NAMALWA (cell line): ENCODE measurements at regions not wholly inside any gene's neighbourhood (a gene's known extent, or its start where the extent isn't known, plus 50 kb on each side); places are given as distances from the start of the nearest gene placed in this dataset.

Source experiments
- DNase-seq: peaks from one replicate; pipeline ENCODE4 v3.0.0-alpha.2; 2015; ENCODE audit warnings: low spot score

DNA sequence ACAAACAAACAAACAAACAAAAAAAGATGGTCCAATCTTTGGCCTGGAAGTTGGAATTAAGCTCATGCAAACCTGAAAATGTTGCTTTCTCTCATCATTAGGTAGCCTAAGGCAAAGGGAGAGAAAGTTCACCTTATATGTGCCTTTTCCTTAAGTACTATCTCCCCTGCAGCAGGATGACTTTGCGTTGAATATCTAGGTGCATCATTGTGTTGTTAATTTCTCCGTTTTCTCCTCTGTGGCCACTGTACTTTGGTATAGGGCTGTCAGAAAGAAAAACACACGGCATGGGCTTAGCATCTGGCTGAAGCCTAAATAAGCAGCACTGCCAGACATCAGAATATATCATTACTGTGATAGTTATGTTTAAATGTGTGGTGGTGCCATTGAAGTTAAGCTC is 345.5 kb downstream of the BCAT1 start:
- DNase-seq: peak; percentile 44

DNA sequence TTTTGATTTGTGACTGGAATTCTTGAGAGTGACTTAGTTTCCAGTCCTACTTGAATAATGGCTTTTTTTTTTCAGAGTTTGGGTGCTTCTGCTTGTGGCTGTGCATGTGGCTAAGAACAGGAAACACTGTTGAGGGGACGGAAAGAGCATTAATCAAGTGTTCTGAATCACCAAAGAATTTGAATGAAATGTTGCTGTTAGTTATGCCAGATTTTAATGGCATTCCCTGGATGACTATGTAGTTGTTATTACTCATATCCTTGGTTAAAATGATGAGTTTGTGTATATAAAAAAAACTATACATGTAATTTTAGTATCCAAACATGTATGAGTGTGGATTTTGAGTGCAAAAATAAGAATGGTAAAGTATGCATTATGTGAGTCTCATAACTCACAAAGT is 347.9 kb downstream of the BCAT1 start:
- peak; percentile 62 for DNase-seq

DNA sequence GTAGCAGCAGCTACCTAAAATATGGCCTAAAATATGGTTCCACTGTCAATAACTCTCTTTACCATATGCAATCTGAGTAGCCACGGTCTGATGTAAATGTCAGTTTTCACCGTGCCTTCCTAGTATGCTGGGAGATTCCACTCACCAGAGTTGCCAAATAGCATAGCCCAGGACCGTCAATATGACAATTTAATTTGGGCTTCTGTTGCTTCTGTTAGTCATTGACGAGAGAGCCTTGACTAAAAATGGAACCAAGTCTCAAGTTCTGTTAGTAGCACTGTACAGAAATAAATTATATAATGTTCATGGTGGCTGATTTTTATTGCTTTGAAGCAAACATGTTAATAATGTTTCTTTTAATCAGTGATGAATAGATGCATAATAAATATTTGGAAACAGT is 348.4 kb downstream of the BCAT1 start:
- peak; percentile 62 for DNase-seq

DNA sequence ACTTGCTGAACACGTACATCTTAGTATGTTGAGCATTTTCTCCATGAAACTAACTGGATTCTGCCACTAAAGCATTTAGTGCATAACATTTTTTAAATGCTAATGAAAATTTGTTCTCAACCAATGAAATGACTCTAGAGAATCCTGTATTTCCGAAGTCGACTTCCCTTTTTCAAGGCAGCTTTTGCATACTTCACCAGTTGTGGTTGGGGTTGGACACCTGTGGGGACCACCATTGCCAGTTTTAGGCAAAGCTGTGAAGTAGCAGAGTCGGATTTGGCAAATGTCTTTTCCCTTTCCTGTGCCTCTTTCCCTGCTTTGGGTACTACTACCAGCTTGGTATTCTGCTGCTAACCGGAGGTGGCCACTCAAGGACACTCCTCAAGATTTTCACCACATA is 349.2 kb downstream of the BCAT1 start:
- DNase-seq: peak; percentile 90

- no peak for DNase-seq
Observed at GRCh38 chr12:24597580-24597979, 351.3 kb downstream of the BCAT1 start.

DNA sequence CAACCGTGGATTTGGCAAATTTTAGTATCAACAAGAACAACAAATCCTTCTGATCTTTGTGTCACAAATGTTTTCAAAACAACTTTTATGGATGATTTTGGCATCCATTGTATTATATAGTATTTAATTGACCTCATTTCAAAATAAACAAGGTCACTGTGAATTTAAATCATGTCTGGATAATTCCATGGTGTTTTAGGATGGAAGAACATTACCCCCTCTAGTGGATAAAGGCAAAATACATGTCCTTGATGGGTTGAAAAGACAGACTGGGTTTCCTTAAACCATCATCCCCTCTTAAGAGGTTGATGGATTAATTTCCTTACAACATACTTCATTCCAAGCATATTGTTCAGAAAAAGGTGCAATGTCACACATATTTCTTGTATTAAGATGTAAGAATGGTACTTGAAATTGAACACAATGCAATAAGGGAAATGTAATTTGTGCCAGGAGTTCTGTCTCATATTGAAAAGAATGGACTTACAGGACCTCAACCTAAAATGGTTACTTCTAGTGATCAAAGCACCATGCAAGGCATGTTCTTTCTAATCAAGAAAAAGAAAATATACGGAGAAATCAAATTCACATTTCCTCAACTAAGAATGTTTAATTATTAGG is 352.0 kb downstream of the BCAT1 start:
- DNase-seq: peak; percentile 74

GRCh38 chr12:24595652-24596235 is 353.2 kb downstream of the BCAT1 start:
- DNase-seq: peak; percentile 92

GRCh38 chr12:24591715-24592440 is 357.0 kb downstream of the BCAT1 start:
- no peak for DNase-seq

DNA sequence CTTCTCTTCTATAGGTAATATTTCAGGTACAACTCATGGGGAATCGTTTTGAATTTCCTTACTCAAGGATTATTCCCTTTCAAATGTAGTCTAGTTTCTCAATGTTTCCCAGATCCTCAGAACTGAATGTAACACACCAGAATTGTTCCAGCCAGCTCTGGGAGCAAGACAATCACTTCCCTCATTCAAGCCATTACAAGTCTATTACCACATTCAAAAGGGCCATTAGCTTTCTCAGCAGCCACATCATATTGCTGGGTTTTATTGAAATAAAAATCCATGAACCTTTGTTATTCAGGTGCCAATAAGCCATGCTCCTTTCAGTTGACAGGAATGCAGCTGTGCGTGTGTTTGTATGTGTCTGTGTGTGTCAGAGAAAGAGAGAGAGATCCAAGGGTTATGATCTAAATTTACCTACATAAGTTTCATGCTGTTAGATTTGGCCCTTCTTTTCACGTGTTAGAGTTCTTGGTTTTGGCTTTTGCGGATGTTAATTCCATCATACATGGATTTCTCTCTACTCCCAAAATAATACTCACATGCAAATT is 357.7 kb downstream of the BCAT1 start:
- DNase-seq: no peak

- DNase-seq: no peak
Observed at GRCh38 chr12:24586293-24586692, 362.6 kb downstream of the BCAT1 start.

DNA sequence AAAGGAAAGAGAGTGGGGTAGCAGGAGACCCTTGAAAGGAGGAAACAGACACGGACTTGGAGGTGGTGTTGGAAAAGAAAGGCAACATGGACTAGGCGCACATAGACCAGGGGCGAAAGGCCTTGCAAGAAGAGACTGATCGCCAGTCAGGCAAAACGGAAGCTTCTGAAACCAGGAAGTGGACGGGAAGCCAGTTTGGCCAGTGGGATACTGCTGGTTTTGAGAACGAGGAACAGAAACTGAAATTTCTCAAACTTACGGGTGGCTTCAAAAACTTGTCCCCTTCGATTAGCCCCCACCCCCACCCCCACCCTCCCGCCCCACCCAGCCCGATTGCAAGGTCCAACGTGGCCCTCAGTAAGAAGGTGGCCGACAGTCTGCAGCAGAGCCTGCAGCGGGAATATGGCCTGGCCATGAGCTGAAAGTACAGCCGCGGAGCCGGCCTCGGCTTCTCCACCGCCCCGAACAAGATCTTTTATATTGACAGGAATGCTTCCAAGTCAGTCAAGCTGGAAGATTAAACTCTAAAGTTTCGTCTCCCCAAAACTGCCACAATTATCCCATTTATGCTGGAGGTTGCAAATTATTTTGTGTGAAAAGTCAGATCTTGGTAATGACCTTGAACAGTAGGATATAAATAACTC is 364.7 kb downstream of the BCAT1 start:
- no peak for DNase-seq

DNA sequence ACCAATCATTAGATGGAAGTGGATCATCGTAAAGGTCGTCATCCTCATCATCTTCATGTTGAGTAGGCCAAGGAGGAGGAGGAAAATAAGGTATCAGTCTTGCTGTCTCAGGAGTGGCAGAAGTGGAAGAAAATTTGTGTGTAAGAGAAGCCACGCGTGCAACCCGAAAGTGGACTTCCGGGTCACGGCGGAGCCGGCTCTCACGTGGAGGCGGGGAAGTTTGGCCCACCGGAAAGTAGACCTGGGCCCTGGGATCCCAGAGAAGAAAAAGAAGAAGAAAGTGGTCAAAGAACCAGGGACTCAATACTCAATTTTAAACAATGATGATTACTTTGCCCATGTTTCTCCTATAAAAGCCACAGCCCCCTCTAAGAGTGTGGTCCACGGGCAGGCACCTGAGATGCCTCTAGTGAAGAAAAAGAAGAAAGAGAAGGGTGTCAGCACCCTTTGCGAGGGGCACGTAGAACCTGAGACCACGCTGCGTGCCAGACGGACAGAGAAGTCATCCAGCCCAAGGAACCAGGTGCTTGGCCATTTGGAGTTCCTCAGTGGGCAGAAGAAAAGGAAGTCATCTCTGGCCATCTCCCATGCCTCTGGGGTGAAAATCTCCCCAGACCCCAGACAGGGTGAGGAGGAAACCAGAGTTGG is 365.8 kb downstream of the BCAT1 start:
- no peak for DNase-seq

- no peak for DNase-seq
Observed at GRCh38 chr12:24574538-24574937, 374.4 kb downstream of the BCAT1 start.

DNA sequence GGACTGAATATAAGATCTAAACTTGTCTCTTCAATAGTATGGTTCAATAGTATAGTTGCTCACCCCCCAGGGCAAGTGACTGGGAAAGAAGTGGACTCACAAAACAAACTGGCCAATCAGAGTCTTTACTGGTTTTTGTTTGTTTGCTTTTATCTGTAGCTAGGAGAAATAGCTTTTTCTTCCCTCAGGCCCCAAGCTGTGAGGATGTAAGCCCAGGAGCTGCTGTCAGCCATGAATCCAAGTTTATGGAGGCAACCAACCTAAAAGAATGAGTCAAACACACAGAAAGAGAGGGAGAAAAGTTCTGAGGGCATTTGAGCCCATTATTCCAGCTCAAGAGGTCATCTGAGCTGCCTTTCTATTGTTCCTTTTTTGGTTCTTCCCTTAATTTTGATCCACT is 375.3 kb downstream of the BCAT1 start:
- no peak for DNase-seq

- no peak for DNase-seq
Observed at GRCh38 chr12:24565300-24565699, 383.6 kb downstream of the BCAT1 start.

GRCh38 chr12:24562771-24563431 is 386.0 kb downstream of the BCAT1 start:
- DNase-seq: peak; percentile 42

DNA sequence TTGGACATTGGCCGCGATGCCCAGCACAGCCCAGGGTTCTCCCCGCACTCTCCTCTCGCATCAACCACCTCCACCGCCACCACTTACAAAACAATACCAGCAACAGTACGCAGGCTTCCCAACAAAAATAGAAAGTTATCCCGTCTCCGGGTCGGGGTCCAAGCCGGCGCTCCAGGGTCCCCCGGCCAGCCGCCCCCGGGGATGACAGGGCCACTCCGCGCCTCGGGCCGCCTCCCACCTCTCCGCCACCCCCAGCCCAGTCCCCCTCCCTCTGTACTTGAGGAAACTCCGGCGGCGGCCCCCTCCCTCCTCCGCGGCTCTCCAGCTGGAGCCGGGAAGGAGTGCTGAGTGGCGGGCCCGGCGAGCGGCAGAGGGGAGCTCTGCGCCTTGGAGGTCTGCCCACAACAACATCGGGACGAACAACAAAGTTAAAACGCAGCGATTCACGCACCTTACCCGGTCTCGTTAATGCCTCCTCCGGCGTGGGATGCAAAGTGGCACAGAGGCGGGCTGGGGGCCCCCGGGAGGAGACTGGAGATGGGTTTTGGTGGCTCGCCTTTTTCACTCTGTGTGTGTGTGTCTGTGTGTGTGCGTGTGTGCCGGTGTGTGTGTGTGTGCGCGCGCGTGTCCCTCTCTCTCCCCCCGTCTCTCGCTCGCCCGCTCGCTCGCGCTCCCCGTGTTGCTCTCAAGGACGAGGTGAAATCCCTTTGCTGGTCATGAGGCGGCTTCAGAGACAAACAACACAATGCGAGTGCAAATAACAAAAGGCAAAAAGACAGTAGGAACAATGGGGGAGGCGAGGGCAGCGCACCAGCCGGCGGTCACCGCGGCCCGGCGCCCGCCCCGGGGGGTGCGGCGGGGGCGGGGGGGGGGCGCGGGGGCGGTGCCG is 386.8 kb downstream of the BCAT1 start:
- peak; percentile 78 for DNase-seq

GRCh38 chr12:24561411-24561871 is 387.5 kb downstream of the BCAT1 start:
- peak; percentile 74 for DNase-seq

- DNase-seq: no peak
Observed at GRCh38 chr12:24560831-24561271, 388.1 kb downstream of the BCAT1 start.

GRCh38 chr12:24560192-24560775 is 388.6 kb downstream of the BCAT1 start:
- DNase-seq: peak; percentile 30
